ENCODE measurements at regions not wholly inside any gene's neighbourhood (a gene's known extent, or its start where the extent isn't known, plus 50 kb on each side); places are given as distances from the start of the nearest gene placed in this dataset.

DNA sequence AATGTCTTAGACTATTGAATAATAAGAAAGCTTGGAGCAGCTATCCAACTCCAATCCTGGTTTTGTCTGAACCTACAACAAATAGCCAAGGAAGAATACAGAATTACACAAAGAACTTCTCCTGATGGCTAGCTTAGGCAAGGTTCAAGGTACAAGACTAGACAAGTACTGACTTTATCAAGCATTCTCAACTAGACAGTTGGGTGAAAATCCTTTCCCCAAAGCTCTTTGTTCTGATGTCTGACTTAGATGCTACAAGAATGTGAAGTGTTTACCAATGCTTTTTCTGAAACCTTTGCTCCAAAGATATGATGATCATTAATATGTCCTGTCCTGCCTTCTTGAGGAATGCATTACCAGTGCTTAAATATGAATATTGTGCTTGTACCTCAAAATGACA is 113.8 kb downstream of the ANXA2 start:
- TF ChIP-seq, protein P1, sequence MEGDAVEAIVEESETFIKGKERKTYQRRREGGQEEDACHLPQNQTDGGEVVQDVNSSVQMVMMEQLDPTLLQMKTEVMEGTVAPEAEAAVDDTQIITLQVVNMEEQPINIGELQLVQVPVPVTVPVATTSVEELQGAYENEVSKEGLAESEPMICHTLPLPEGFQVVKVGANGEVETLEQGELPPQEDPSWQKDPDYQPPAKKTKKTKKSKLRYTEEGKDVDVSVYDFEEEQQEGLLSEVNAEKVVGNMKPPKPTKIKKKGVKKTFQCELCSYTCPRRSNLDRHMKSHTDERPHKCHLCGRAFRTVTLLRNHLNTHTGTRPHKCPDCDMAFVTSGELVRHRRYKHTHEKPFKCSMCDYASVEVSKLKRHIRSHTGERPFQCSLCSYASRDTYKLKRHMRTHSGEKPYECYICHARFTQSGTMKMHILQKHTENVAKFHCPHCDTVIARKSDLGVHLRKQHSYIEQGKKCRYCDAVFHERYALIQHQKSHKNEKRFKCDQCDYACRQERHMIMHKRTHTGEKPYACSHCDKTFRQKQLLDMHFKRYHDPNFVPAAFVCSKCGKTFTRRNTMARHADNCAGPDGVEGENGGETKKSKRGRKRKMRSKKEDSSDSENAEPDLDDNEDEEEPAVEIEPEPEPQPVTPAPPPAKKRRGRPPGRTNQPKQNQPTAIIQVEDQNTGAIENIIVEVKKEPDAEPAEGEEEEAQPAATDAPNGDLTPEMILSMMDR (IDR thresholded peaks at IDR 0.05; ENCODE audit: low read depth, low read length), result no peak
- TF ChIP-seq MYC (IDR thresholded peaks at IDR 0.05; ENCODE audit: low read depth, low read length) (no peak), POLR2A (IDR thresholded peaks at IDR 0.05; ENCODE audit: extremely low read depth, insufficient read length) (no peak)
- TF ChIP-seq, protein P2, sequence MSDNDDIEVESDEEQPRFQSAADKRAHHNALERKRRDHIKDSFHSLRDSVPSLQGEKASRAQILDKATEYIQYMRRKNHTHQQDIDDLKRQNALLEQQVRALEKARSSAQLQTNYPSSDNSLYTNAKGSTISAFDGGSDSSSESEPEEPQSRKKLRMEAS (IDR thresholded peaks at IDR 0.05; ENCODE audit: low read depth, low read length), result no peak
